ENCODE measurements at regions not wholly inside any gene's neighbourhood (a gene's known extent, or its start where the extent isn't known, plus 50 kb on each side); places are given as distances from the start of the nearest gene placed in this dataset.
"Not testable (repeated sequence)": the region's sequence is repeated elsewhere in the genome, so short reads cannot be mapped to it uniquely, and the experiment has no call there.

- peaks cover 0 to 1% (median 0%) of the 10 kb centered on the region in 11 donors for H3K9me3 Mint-ChIP-seq
- ATAC-seq (no peak), DNase-seq (no peak)
- Histone ChIP-seq H3K27me3 (ENCODE audit: control insufficient read depth in 2 of 2, insufficient read depth in 2 of 2, low read length in 2 of 2) (no peaks in the 10 kb centered on the region), H3K4me1 (ENCODE audit: control insufficient read depth in 2 of 2, insufficient read depth in 2 of 2, low read length in 2 of 2) (no peaks in the 10 kb centered on the region), H3K27ac (ENCODE audit: low read depth, low read length) (no peak overlapping the region), H3K36me3 (ENCODE audit: control insufficient read depth in 2 of 3, insufficient read depth in 3 of 3, low read length in 3 of 3) (no peaks in the 10 kb centered on the region), H3K9me3 (ENCODE audit: control insufficient read depth in 2 of 3, low read length in 3 of 3) (no peaks in the 10 kb centered on the region), H3K4me3 (ENCODE audit: low read length) (no peak overlapping the region)
- no peaks in the 10 kb centered on the region for H3K36me3 Mint-ChIP-seq
- intact Hi-C loops (cut with micrococcal nuclease) = no loop called here
- ChIA-PET CTCF (no interaction called here), POLR2A (no interaction called here)
- no peak overlapping the region for H3K4me3 Mint-ChIP-seq
- H3K27me3 Mint-ChIP-seq = peaks cover 34 to 65% (median 58%) of the 10 kb centered on the region in 5 donors
- no peak overlapping the region for H3K27ac Mint-ChIP-seq
- no peaks in the 10 kb centered on the region for H3K4me1 Mint-ChIP-seq
These were observed 111.9 kb downstream of the ANXA5 start for GRCh38 chr4:121584836-121585235.

- H3K4me3 ChIP-seq (ENCODE audit: low read length) = no peak overlapping the region
- Mint-ChIP-seq H3K4me3 (no peak overlapping the region), H3K27me3 (peaks cover 37 to 57% (median 52%) of the 10 kb centered on the region in 5 donors), H3K4me1 (no peaks in the 10 kb centered on the region), H3K27ac (no peak overlapping the region), H3K9me3 (no peaks in the 10 kb centered on the region), H3K36me3 (no peaks in the 10 kb centered on the region)
- no peaks in the 10 kb centered on the region for H3K36me3 ChIP-seq (ENCODE audit: control insufficient read depth in 2 of 3, insufficient read depth in 3 of 3, low read length in 3 of 3)
- DNase-seq = no peak
- no peaks in the 10 kb centered on the region for H3K9me3 ChIP-seq (ENCODE audit: control insufficient read depth in 2 of 3, low read length in 3 of 3)
- CTCF ChIA-PET = no interaction called here
- H3K27ac ChIP-seq (ENCODE audit: low read depth, low read length) = no peak overlapping the region
- POLR2A ChIA-PET = no interaction called here
- no peaks in the 10 kb centered on the region for H3K27me3 ChIP-seq (ENCODE audit: control insufficient read depth in 2 of 2, insufficient read depth in 2 of 2, low read length in 2 of 2)
- no peak for ATAC-seq
- intact Hi-C loops (cut with micrococcal nuclease) = no loop called here
- H3K4me1 ChIP-seq (ENCODE audit: control insufficient read depth in 2 of 2, insufficient read depth in 2 of 2, low read length in 2 of 2) = no peaks in the 10 kb centered on the region
These were observed 113.4 kb downstream of the ANXA5 start for GRCh38 chr4:121583396-121583795.

DNA sequence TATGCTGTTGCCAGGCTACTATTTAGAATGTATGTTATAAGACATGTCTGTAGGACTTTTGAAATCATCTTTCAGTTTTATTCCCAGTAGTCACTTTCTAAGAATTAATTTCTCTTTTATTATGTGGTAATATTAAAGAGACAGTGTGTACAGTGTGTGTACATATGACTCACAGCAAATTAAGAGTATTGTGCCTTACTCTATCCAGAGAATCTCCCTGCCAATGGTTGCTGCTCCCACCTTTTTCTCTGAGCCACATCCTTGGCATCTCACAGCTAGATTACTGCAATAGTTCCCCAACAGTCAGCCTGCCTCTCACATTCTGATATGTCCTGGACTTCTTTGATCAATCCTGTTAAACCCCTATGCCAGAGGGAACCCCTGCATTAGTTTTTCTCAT, 114.5 kb downstream of the ANXA5 start:
- H3K4me3 Mint-ChIP-seq = no peak overlapping the region
- POLR2A ChIA-PET = no interaction called here

DNA sequence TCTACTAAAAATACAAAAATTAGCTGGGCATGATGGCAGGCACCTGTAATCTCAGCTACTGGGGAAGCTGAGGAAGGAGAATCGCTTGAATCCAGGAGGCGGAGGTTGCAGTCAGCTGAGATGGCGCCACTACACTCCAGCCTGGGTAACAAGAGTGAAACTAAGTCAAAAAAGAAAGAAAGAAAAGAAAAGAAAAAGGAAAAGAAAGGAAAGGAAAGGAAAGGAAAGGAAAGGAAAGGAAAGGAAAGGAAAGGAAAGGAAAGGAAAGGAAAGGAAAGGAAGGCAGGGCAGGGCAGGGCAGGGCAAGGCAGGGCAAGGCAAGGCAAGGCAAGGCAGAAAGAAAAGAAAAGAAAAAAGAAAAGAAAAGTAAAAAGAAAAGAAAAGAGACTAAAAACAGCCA, 121.4 kb downstream of the ANXA5 start:
- intact Hi-C loops (cut with micrococcal nuclease); H3K27ac Mint-ChIP-seq; H3K4me1 Mint-ChIP-seq; H3K4me3 Mint-ChIP-seq; H3K4me1 ChIP-seq (ENCODE audit: control insufficient read depth in 2 of 2, insufficient read depth in 2 of 2, low read length in 2 of 2); CTCF ChIA-PET; H3K36me3 ChIP-seq (ENCODE audit: control insufficient read depth in 2 of 3, insufficient read depth in 3 of 3, low read length in 3 of 3); H3K27me3 ChIP-seq (ENCODE audit: control insufficient read depth in 2 of 2, insufficient read depth in 2 of 2, low read length in 2 of 2); H3K36me3 Mint-ChIP-seq; H3K9me3 Mint-ChIP-seq; POLR2A ChIA-PET; H3K27ac ChIP-seq (ENCODE audit: low read depth, low read length); H3K4me3 ChIP-seq (ENCODE audit: low read length); H3K9me3 ChIP-seq (ENCODE audit: control insufficient read depth in 2 of 3, low read length in 3 of 3); ATAC-seq; DNase-seq: not testable (repeated sequence)
- H3K27me3 Mint-ChIP-seq = peaks cover 6 to 18% (median 13%) of the 10 kb centered on the region in 5 donors

More for the DNA sequence above, 114.5 kb downstream of the ANXA5 start:
- intact Hi-C loops (cut with micrococcal nuclease) = no loop called here
- Mint-ChIP-seq H3K27me3 (peaks cover 28 to 51% (median 49%) of the 10 kb centered on the region in 5 donors), H3K4me1 (no peaks in the 10 kb centered on the region), H3K9me3 (peaks cover 0 to 1% (median 0%) of the 10 kb centered on the region in 11 donors), H3K27ac (no peak overlapping the region), H3K36me3 (no peaks in the 10 kb centered on the region)
- ATAC-seq = no peak
- H3K4me1 ChIP-seq (ENCODE audit: control insufficient read depth in 2 of 2, insufficient read depth in 2 of 2, low read length in 2 of 2) = no peaks in the 10 kb centered on the region
- no peak overlapping the region for H3K27ac ChIP-seq (ENCODE audit: low read depth, low read length)
- H3K36me3 ChIP-seq (ENCODE audit: control insufficient read depth in 2 of 3, insufficient read depth in 3 of 3, low read length in 3 of 3) = no peaks in the 10 kb centered on the region
- CTCF ChIA-PET = no interaction called here
- no peaks in the 10 kb centered on the region for H3K9me3 ChIP-seq (ENCODE audit: control insufficient read depth in 2 of 3, low read length in 3 of 3)
- H3K4me3 ChIP-seq (ENCODE audit: low read length) = no peak overlapping the region
- no peaks in the 10 kb centered on the region for H3K27me3 ChIP-seq (ENCODE audit: control insufficient read depth in 2 of 2, insufficient read depth in 2 of 2, low read length in 2 of 2)
- DNase-seq = no peak

DNA sequence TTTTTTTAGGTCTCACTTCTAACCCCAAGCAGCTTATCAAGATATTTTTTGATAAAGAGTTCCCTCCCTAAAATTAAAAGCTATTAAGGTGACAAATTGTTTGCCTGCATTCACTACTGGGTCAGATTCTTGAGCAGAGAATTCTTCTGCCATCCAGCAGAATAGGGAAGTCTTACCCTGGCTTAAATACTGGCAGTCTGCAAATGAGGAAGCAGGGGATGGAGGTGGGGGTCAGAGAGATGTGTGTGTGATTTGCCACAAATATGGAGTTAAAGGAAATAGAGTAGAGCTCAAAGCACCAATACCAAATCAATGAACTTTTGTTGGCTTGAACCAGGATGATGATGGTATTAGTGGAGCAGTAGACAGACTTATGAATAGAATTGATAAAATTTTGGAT, 122.2 kb downstream of the ANXA5 start:
- POLR2A ChIA-PET = no interaction called here
- intact Hi-C loops (cut with micrococcal nuclease) = no loop called here

DNA sequence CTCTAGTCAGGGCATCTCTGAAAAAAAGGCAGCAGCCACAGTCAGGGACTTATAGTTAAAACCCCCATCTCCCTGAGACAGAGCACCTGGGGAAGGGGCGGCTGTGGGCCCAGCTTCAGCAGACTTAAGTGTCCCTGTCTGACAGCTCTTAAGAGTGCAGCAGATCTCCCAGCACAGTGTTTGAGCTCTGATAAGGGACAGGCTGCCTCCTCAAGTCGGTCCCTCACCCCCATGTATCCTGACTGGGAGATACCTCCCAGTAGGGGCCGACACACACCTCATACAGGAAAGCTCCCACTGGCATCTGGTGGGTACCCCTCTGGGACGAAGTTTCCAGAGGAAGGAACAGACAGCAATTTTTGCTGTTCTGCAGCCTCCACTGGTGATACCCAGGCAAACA, 129.0 kb downstream of the ANXA5 start:
- Mint-ChIP-seq H3K4me1 (no peaks in the 10 kb centered on the region), H3K4me3 (no peak overlapping the region), H3K36me3 (no peaks in the 10 kb centered on the region), H3K27ac (no peak overlapping the region), H3K9me3 (peaks cover 0 to 6% (median 0%) of the 10 kb centered on the region in 11 donors), H3K27me3 (peaks cover 4 to 36% (median 25%) of the 10 kb centered on the region in 5 donors)
- H3K27me3 ChIP-seq (ENCODE audit: control insufficient read depth in 2 of 2, insufficient read depth in 2 of 2, low read length in 2 of 2) = no peaks in the 10 kb centered on the region
- H3K36me3 ChIP-seq (ENCODE audit: control insufficient read depth in 2 of 3, insufficient read depth in 3 of 3, low read length in 3 of 3) = no peaks in the 10 kb centered on the region
- intact Hi-C loops (cut with micrococcal nuclease) = no loop called here
- no peak overlapping the region for H3K4me3 ChIP-seq (ENCODE audit: low read length)
- H3K4me1 ChIP-seq (ENCODE audit: control insufficient read depth in 2 of 2, insufficient read depth in 2 of 2, low read length in 2 of 2) = no peaks in the 10 kb centered on the region
- ATAC-seq (no peak), DNase-seq (no peak)
- H3K27ac ChIP-seq (ENCODE audit: low read depth, low read length) = no peak overlapping the region
- no peaks in the 10 kb centered on the region for H3K9me3 ChIP-seq (ENCODE audit: control insufficient read depth in 2 of 3, low read length in 3 of 3)
- CTCF ChIA-PET = no interaction called here
- POLR2A ChIA-PET = no interaction called here

More for the DNA sequence above, 122.2 kb downstream of the ANXA5 start:
- Mint-ChIP-seq H3K27me3 (peaks cover 7 to 22% (median 15%) of the 10 kb centered on the region in 5 donors), H3K27ac (no peak overlapping the region), H3K4me1 (no peaks in the 10 kb centered on the region), H3K36me3 (no peaks in the 10 kb centered on the region), H3K9me3 (peaks cover 0 to 6% (median 0%) of the 10 kb centered on the region in 11 donors), H3K4me3 (no peak overlapping the region)
- H3K9me3 ChIP-seq (ENCODE audit: control insufficient read depth in 2 of 3, low read length in 3 of 3) = no peaks in the 10 kb centered on the region
- no peak for ATAC-seq
- no peak for DNase-seq
- CTCF ChIA-PET = no interaction called here
- no peaks in the 10 kb centered on the region for H3K27me3 ChIP-seq (ENCODE audit: control insufficient read depth in 2 of 2, insufficient read depth in 2 of 2, low read length in 2 of 2)
- H3K4me1 ChIP-seq (ENCODE audit: control insufficient read depth in 2 of 2, insufficient read depth in 2 of 2, low read length in 2 of 2) = no peaks in the 10 kb centered on the region
- H3K27ac ChIP-seq (ENCODE audit: low read depth, low read length) = no peak overlapping the region
- no peak overlapping the region for H3K4me3 ChIP-seq (ENCODE audit: low read length)
- H3K36me3 ChIP-seq (ENCODE audit: control insufficient read depth in 2 of 3, insufficient read depth in 3 of 3, low read length in 3 of 3) = no peaks in the 10 kb centered on the region

- Histone ChIP-seq H3K4me1 (ENCODE audit: control insufficient read depth in 2 of 2, insufficient read depth in 2 of 2, low read length in 2 of 2) (no peaks in the 10 kb centered on the region), H3K36me3 (ENCODE audit: control insufficient read depth in 2 of 3, insufficient read depth in 3 of 3, low read length in 3 of 3) (no peaks in the 10 kb centered on the region), H3K27ac (ENCODE audit: low read depth, low read length) (no peak overlapping the region), H3K9me3 (ENCODE audit: control insufficient read depth in 2 of 3, low read length in 3 of 3) (no peaks in the 10 kb centered on the region), H3K4me3 (ENCODE audit: low read length) (no peak overlapping the region), H3K27me3 (ENCODE audit: control insufficient read depth in 2 of 2, insufficient read depth in 2 of 2, low read length in 2 of 2) (no peaks in the 10 kb centered on the region)
- peaks cover 4 to 37% (median 29%) of the 10 kb centered on the region in 5 donors for H3K27me3 Mint-ChIP-seq
- POLR2A ChIA-PET = no interaction called here
- no peak for DNase-seq
- H3K4me3 Mint-ChIP-seq = no peak overlapping the region
- no peak overlapping the region for H3K27ac Mint-ChIP-seq
- no peaks in the 10 kb centered on the region for H3K4me1 Mint-ChIP-seq
- no peak for ATAC-seq
- intact Hi-C loops (cut with micrococcal nuclease) = no loop called here
- H3K9me3 Mint-ChIP-seq = peaks cover 0 to 3% (median 0%) of the 10 kb centered on the region in 11 donors
- CTCF ChIA-PET = no interaction called here
- no peaks in the 10 kb centered on the region for H3K36me3 Mint-ChIP-seq
These were observed 131.9 kb downstream of the ANXA5 start for GRCh38 chr4:121564840-121565375.

Data from naive thymus-derived CD4-positive, alpha-beta T cell (primary cell).